HG03066 (cell line): ENCODE measurements at regions not wholly inside any gene's neighbourhood (a gene's known extent, or its start where the extent isn't known, plus 50 kb on each side); places are given as distances from the start of the nearest gene placed in this dataset.
"Not testable (repeated sequence)": the region's sequence is repeated elsewhere in the genome, so short reads cannot be mapped to it uniquely, and the experiment has no call there.

Source experiments
- ATAC-seq: cut with Tn5 transposase; IDR thresholded peaks from one replicate; pipeline ENCODE4 v1.9.1; 2021; ENCODE audit warnings: low read depth; ENCODE audit not compliant: unreplicated experiment

GRCh38 chr2:204389856-204390255 lies 155.4 kb upstream of the PARD3B start:
- no peak for ATAC-seq

- ATAC-seq: no peak
Observed at GRCh38 chr2:204395539-204395938, 149.7 kb upstream of the PARD3B start.

GRCh38 chr2:204401114-204401513 lies 144.2 kb upstream of the PARD3B start:
- ATAC-seq: no peak

GRCh38 chr2:204407204-204408014 lies 137.9 kb upstream of the PARD3B start:
- ATAC-seq: no peak

- ATAC-seq: not testable (repeated sequence)
Observed at GRCh38 chr2:204412782-204413181, 132.5 kb upstream of the PARD3B start.

- ATAC-seq: no peak
Observed at GRCh38 chr2:204415406-204416181, 129.7 kb upstream of the PARD3B start.

- ATAC-seq: no peak
Observed at GRCh38 chr2:204416236-204416635, 129.0 kb upstream of the PARD3B start.

GRCh38 chr2:204425821-204426220 lies 119.5 kb upstream of the PARD3B start:
- no peak for ATAC-seq

- no peak for ATAC-seq
Observed at GRCh38 chr2:204428675-204429074, 116.6 kb upstream of the PARD3B start.

GRCh38 chr2:204431529-204431928 lies 113.7 kb upstream of the PARD3B start:
- no peak for ATAC-seq

- no peak for ATAC-seq
Observed at GRCh38 chr2:204432196-204432595, 113.1 kb upstream of the PARD3B start.

GRCh38 chr2:204434660-204435462 lies 110.4 kb upstream of the PARD3B start:
- ATAC-seq: no peak

- ATAC-seq: no peak
Observed at GRCh38 chr2:204436230-204436629, 109.0 kb upstream of the PARD3B start.

GRCh38 chr2:204437408-204437807 lies 107.9 kb upstream of the PARD3B start:
- no peak for ATAC-seq

GRCh38 chr2:204437815-204438756 lies 107.2 kb upstream of the PARD3B start:
- ATAC-seq: no peak

GRCh38 chr2:204441316-204441715 lies 104.0 kb upstream of the PARD3B start:
- no peak for ATAC-seq

- ATAC-seq: no peak
Observed at GRCh38 chr2:204445149-204445548, 100.1 kb upstream of the PARD3B start.

GRCh38 chr2:204447722-204448121 lies 97.6 kb upstream of the PARD3B start:
- ATAC-seq: no peak

GRCh38 chr2:204449977-204450376 lies 95.3 kb upstream of the PARD3B start:
- no peak for ATAC-seq

- no peak for ATAC-seq
Observed at GRCh38 chr2:204451766-204452165, 93.5 kb upstream of the PARD3B start.
